ENCODE measurements at regions not wholly inside any gene's neighbourhood (a gene's known extent, or its start where the extent isn't known, plus 50 kb on each side); places are given as distances from the start of the nearest gene placed in this dataset.
"Not testable (repeated sequence)": the region's sequence is repeated elsewhere in the genome, so short reads cannot be mapped to it uniquely, and the experiment has no call there.

DNA sequence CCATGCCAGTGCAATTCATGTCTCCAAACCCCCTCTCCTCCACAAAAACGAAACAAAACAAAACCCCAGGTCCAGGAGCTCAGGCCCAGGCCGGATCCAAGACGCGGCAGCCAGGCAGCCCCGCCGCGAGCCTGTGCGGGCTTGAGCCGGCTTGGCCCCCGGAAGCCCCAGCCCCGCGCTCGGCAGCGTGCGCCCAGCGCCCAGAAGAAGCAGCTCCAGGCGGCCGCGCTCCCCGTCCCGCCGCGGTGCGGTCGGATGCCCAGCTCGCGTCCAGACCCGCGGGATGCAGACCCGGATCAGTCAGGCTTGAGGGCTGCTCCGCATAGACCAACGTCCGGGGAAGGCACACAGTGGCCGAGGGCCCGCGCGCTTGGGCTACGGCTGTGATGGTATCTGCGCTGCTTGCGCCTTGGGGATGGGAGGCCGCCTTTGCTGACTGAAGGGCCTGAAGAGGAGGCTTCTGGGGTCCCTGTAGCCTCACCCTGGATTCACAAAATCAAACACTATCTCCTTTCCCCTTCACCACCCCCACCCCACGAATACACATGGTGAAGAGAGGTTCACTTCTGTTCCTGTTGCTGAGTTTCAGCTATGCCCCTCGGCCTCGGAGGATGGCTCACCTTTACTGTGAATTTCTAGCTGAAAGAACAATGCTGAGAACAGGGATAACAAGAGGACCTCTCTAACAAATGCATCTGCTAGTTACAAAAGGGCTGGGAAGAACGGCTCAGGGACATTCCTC, 79.9 kb upstream of the EN2 start:
- DNase-seq = no peak

GRCh38 chr7:155378580-155378934, 79.4 kb upstream of the EN2 start:
- no peak for DNase-seq

DNA sequence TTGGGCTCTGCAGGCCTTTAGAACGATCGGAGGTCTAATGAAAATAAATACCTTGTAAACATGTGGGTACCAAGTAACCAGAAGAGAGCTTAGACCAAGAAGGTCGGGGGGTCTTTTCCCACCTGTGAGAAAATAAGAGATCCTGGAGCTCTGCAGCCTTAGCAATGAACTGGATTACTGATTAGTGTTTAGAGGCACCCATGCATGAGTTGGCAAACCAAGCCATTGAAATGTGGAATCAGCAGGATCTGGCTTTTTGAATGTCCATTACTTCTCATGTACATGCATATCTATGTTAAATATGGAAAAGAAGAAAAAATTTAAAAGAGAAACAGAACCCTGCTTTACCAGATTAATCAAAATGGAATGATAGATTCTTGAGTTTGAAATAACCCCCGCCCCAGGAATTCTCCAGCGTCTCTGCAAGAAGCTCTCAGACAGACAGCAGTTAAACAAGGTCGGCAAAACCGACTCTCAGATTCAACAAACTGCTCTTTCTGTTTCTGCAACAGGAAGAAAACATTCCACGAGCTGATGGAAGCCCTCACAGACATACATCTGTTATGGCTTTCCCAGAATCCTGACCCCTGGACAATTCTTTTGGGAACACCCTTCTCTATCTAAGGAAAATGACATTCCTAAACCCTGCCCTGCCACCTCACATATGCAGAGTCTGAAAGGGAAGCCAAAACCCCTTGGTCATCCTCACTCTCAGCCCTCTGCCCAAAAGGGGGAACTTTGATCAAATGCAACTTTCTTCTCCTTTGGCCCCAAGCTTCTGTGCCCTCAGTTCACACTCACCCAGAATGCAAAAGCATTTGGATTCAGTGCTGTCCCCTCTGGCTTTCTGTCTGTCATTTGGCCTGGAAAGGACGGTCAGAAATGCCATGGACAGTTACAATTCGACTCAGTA, 78.7 kb upstream of the EN2 start:
- no peak for DNase-seq

DNA sequence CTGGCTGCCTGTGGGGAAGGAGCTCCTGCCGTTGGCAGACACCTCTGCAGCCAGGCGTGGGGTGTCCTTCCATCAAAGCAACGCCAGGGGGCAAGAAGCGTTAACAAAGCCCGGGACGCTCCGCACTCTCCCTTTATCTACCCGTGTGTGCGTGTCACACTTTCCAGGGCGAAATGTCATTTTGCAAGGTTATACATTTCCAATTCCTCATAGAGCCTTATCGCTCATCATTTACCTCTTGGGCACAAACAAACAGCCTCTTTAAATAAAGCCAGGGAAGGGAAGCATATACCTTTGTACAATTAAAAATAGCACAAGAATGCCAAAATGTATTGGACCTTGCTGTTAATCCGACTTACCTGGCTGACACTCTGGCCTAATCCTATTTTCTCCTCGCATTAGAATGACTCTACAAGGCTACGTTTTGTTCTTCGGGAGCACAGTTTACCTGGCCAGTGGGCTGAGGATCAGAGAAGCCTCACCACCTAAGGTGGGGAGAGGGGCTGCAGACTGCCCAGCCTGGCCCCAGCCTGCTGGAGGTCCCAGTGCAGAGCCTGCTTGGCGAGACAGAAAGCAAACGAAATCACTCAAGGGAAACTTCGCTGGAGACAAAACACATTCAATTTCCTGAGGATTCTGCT, 77.6 kb upstream of the EN2 start:
- peak; percentile 45 for DNase-seq

GRCh38 chr7:155380976-155381851, 76.7 kb upstream of the EN2 start:
- no peak for DNase-seq

- DNase-seq = no peak
Measured at GRCh38 chr7:155381852-155382801, 75.8 kb upstream of the EN2 start.

DNA sequence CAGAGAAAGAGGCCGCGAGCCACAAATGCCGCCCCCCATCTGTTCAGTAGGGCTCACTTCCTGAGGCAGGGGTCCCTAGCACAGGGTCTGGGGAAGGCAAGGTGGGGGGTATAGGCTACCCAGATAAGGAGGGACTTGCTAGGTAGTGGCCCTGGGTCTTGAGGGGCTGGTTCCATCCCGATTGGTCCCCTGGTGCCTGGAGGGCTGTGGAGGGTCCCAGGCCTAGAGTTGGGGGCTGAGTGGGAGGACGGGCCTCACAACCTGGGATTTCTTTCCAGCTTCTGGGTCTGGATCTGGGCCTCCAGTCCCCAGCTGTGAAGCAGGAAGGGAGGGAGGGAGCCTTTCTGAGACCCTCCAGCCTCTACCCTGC, 75.1 kb upstream of the EN2 start:
- DNase-seq = no peak

GRCh38 chr7:155383756-155384491, 74.0 kb upstream of the EN2 start:
- no peak for DNase-seq

DNA sequence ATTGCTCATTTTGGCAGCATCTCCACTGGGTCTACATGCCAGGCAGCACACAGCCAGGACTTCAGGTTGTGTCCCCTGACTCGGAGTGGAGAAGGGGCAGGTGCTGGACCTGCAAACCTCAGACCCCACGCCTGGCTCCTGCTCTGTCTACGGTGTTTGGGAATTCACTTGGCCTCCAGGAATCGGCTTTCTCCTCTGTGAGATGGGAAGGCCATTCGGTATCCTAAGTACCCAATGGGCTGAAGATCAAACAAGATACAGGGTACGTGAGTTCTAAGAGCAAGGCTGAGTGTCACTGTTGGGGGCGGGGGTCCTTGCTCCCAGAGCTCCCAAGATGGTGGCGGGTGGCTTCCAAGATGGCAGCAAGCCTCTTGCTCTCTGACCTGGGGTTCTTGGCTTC, 73.2 kb upstream of the EN2 start:
- no peak for DNase-seq

DNA sequence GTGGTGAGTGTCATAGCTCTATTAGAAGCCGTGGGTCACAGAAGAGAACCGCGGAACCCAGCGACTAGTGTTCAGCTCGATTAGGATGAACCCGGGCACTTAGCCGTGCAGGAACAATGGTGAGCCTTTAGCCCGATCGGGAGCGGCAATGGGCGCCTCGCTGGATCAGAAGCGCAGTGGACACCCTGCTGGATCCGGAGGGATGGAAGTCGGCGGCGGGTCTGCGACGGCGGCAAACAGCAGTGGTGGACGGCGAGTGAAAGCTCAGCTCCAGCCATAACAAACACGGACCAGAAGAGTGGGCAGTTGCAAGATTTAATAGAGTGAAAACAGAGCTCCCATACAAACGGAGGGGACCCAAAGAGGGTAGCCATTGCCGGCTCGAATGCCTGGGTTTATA, 72.7 kb upstream of the EN2 start:
- not testable (repeated sequence) for DNase-seq

- DNase-seq = no peak
Measured at GRCh38 chr7:155386608-155387007, 71.3 kb upstream of the EN2 start.

GRCh38 chr7:155387066-155387620, 70.8 kb upstream of the EN2 start:
- DNase-seq = no peak

GRCh38 chr7:155388561-155388960, 69.4 kb upstream of the EN2 start:
- DNase-seq = no peak

DNA sequence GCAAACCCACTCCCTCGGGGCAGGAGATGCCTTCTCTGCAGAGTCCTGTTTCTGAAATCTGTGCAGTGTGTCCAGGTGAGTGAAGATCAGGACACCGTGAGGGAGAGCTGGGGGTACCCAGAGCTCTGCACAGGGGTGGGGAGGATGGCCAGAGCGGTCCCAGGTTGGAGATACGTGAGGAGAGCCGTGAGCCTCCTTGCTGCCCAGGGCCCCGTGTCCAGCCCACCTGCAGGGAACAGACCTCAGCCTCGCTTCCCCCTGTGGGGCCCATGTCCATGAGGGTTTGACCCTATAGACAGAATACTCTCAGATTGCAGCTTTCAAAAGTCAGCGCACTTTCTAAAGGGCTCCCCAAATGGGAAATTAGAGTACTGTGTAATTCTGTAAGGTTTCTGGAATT, 66.5 kb upstream of the EN2 start:
- no peak for DNase-seq

GRCh38 chr7:155392726-155393570, 65.0 kb upstream of the EN2 start:
- DNase-seq = no peak

GRCh38 chr7:155394413-155394812, 63.5 kb upstream of the EN2 start:
- no peak for DNase-seq

DNA sequence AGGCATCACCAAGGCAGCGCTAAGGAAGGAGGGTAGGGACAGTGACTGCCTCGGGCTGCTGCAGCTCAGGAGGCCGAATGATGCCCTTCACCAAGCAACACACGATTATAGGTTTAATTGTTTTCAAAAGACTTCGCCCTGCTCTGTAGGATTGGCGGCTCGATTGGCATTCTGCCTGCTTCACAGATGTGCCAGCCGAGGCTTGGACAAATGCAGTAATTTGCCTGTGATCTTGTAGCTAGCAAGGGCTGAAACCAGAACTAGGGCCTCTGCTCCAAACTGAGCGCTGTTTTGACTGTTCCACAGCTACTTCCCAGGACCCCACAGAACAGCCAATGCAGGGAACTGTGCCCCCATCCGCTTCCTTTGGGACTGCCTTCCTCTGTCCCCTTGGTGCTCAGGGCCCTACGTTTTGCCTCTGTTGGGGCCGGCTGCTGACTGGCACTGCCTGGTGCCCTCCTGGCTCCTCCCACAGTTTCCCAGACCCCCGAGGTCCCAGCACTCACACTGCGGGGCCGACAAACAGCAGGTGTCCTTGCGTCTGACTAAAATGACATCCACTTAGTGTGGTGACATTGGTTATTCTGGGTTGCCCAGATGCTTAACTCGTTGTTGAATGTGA, 62.6 kb upstream of the EN2 start:
- no peak for DNase-seq

- DNase-seq = no peak
Measured at GRCh38 chr7:155396661-155397060, 61.3 kb upstream of the EN2 start.

Measured in effector CD4-positive, alpha-beta T cell (primary cell).